GM12878 (cell line): ENCODE measurements at regions not wholly inside any gene's neighbourhood (a gene's known extent, or its start where the extent isn't known, plus 50 kb on each side); places are given as distances from the start of the nearest gene placed in this dataset.

ENCODE experiments used
- ATAC-seq: fragments of 200-7000 bp; cut with Tn5 transposase; 3 replicates; pipeline ENCODE4 v1.9.1; 2020; ENCODE audit warnings: mild to moderate bottlenecking, moderate library complexity
- BruUV-seq: library from RNA; stranded (reverse); fragments of 400-500 nt; replicated peaks from 2 replicates; lab custom pipeline; 2021; lab: Mats Ljungman, UMichigan
- CTCF ChIA-PET: fragments of 300-600 bp; sonication (Branson Sonifier 250); formaldehyde crosslinking; extraction: SDS; loops from one replicate; lab custom pipeline; 2021; ENCODE audit warnings: inconsistent platforms; lab: Yijun Ruan, JAX
- POLR2A ChIA-PET: fragments of 350-600 bp; formaldehyde crosslinking; extraction: SDS; loops from one replicate; lab custom pipeline; 2021; ENCODE audit warnings: inconsistent platforms; lab: Charles Lee
- RAD21 ChIA-PET: fragments of 300-600 bp; sonication (Branson Sonifier 250); formaldehyde crosslinking; loops from one replicate; lab custom pipeline; 2023; ENCODE audit warnings: antibody characterized with exemption; ENCODE audit not compliant: unreplicated experiment; lab: Charles Lee
- SMC1A ChIA-PET: fragments of 300-600 bp; sonication (Branson Sonifier 250); formaldehyde crosslinking; loops from one replicate; lab custom pipeline; 2023; ENCODE audit not compliant: unreplicated experiment, uncharacterized antibody; lab: Charles Lee
- DNase-seq: peaks from one replicate; pipeline ENCODE4 v3.0.0-alpha.2; 2011; ENCODE audit warnings: low read depth, low spot score
- FAIRE-seq: peaks from 3 replicates; lab custom pipeline; 2011; peaks lifted over from hg19 to GRCh38; lab: Jason Lieb, UNC
- H2AFZ ChIP-seq: 2 replicates; pipeline ENCODE4 v1.6.0; 2011; ENCODE audit warnings: low read depth, low read length, control low read depth; ENCODE audit not compliant: control insufficient read depth
- H3K27ac ChIP-seq: 2 replicates; pipeline ENCODE4 v1.5.1; 2011; ENCODE audit warnings: control low read depth; ENCODE audit not compliant: control insufficient read depth, insufficient read depth
- H3K27me3 ChIP-seq, 2 experiments: replicated peaks in 1 of 2; 2 replicates each; pipeline versions ENCODE4 v1.6.0 to v1.6.1; 2011; ENCODE audit warnings: low read length in 1 of 2; ENCODE audit not compliant: control insufficient read depth in 2 of 2, insufficient read depth in 2 of 2
- H3K36me3 ChIP-seq, 2 experiments: 2 replicates each; pipeline ENCODE4 v1.5.1; 2011; ENCODE audit warnings: low read length in 1 of 2; ENCODE audit not compliant: control insufficient read depth in 2 of 2, insufficient read depth in 2 of 2
- H3K4me1 ChIP-seq: 2 replicates; pipeline ENCODE4 v1.6.1; 2011; ENCODE audit warnings: mild to moderate bottlenecking, low read length, moderate library complexity, mixed read lengths; ENCODE audit not compliant: control insufficient read depth, insufficient read depth
- H3K4me2 ChIP-seq: 2 replicates; pipeline ENCODE4 v1.6.0; 2011; ENCODE audit warnings: control low read depth; ENCODE audit not compliant: control insufficient read depth, insufficient read depth
- H3K4me3 ChIP-seq: fragments of 200-600 bp; sonication (generic); 2 replicates; pipeline ENCODE4 v1.5.1; 2016
- H3K79me2 ChIP-seq: 2 replicates; pipeline ENCODE4 v1.6.0; 2011; ENCODE audit warnings: low read length; ENCODE audit not compliant: control insufficient read depth, insufficient read depth
- H3K9ac ChIP-seq: 2 replicates; pipeline ENCODE4 v1.8.0; 2011; ENCODE audit warnings: low read length, control low read depth, mixed read lengths; ENCODE audit not compliant: control insufficient read depth, insufficient read depth
- H3K9me3 ChIP-seq: replicated peaks from 3 replicates; pipeline ENCODE4 v1.5.1; 2011; ENCODE audit warnings: mild to moderate bottlenecking, low read length; ENCODE audit not compliant: control insufficient read depth, insufficient read depth
- H4K20me1 ChIP-seq: 2 replicates; pipeline ENCODE4 v1.6.0; 2011; ENCODE audit not compliant: control insufficient read depth, insufficient read depth
- POLR2AphosphoS5 ChIP-seq: IDR thresholded peaks from 2 replicates; pipeline ENCODE4 v1.6.1; 2011; ENCODE audit warnings: mild to moderate bottlenecking, low read length, inconsistent platforms
- RCOR1 ChIP-seq: conservative IDR thresholded peaks from 2 replicates; pipeline ENCODE4 v1.6.1; 2012; ENCODE audit warnings: low read depth, low read length, improper control_type of control experiment
- SKIL ChIP-seq: fragments of 450-650 bp; IDR thresholded peaks from 2 replicates; pipeline ENCODE4 v1.6.1; 2017; ENCODE audit warnings: mild to moderate bottlenecking, low read depth, inconsistent platforms; ENCODE audit not compliant: poor library complexity, severe bottlenecking
- ZBTB4 ChIP-seq: fragments of 450-650 bp; formaldehyde crosslinking; IDR thresholded peaks from 2 replicates; pipeline ENCODE4 v1.4.0; 2022; ENCODE audit warnings: mild to moderate bottlenecking, moderate library complexity
- WGBS: methylation state at CpG from one replicate; pipeline ENCODE4 v1.1.6; 2016; ENCODE audit warnings: low lambda C conversion rate; ENCODE audit not compliant: insufficient replicate concordance, insufficient coverage; ENCODE audit errors: missing lambda C conversion rate; 5-methylcytosine and 5-hydroxymethylcytosine counted together
- in situ Hi-C: fragments of 300-500 bp; cut with MboI; formaldehyde crosslinking; loops from 9 replicates; pipeline ENCODE4 v1.14.3; 2018; ENCODE audit warnings: mixed read lengths
- intact Hi-C: fragments of 100-400 bp; cut with micrococcal nuclease; formaldehyde crosslinking; loops from one replicate; pipeline ENCODE4 v1.14.2; 2022; ENCODE audit not compliant: unreplicated experiment

- H3K27ac ChIP-seq = no peak overlapping the region
- H3K4me2 ChIP-seq = no peak overlapping the region
- H3K9ac ChIP-seq = no peak overlapping the region
- POLR2A ChIA-PET = no interaction called here
- no peak overlapping the region for H3K4me3 ChIP-seq
- BruUV-seq = no TSS peak
- RAD21 ChIA-PET = no interaction called here
- H3K27me3 ChIP-seq = no peaks in the 10 kb centered on the region; a peak in 1 of 4 replicates
- in situ Hi-C loops (no loop called here), intact Hi-C loops (no loop called here)
- ATAC-seq (no peak), FAIRE-seq (no peak), DNase-seq (no peak)
- CTCF ChIA-PET = no interaction called here
- no peaks in the 10 kb centered on the region for H3K79me2 ChIP-seq
- no peaks in the 10 kb centered on the region for H3K9me3 ChIP-seq
- H3K4me1 ChIP-seq = no peaks in the 10 kb centered on the region
- H3K36me3 ChIP-seq = no peaks in the 10 kb centered on the region
- no peak for TF ChIP-seq POLR2AphosphoS5
- TF ChIP-seq SKIL = no peak
- TF ChIP-seq ZBTB4 (CRISPR knock-in tag) = no peak
- TF ChIP-seq RCOR1 = no peak
- no peaks in the 10 kb centered on the region for H4K20me1 ChIP-seq
- 9% methylated on average over 3 of the region's 3 CpGs for WGBS
- H2AFZ ChIP-seq = no peak overlapping the region
- SMC1A ChIA-PET = no interaction called here
Measured at GRCh38 chr6:159328052-159328451, 158.9 kb downstream of the FNDC1 start.
